ENCODE measurements at regions not wholly inside any gene's neighbourhood (a gene's known extent, or its start where the extent isn't known, plus 50 kb on each side); places are given as distances from the start of the nearest gene placed in this dataset.
A peak's percentile ranks its signal among the peaks of the same experiment; 100 is the strongest.
"Not testable (repeated sequence)": the region's sequence is repeated elsewhere in the genome, so short reads cannot be mapped to it uniquely, and the experiment has no call there.

GRCh38 chr17:77085926-77086432 lies 54.8 kb upstream of the SEC14L1 start:
- peak; percentile 80 for DNase-seq (ENCODE audit: low spot score)

- DNase-seq (ENCODE audit: low spot score): peak; percentile 84
These were observed 54.2 kb upstream of the SEC14L1 start for GRCh38 chr17:77086433-77087010.

- DNase-seq (ENCODE audit: low spot score): no peak
These were observed 52.9 kb upstream of the SEC14L1 start for GRCh38 chr17:77087650-77088454.

- DNase-seq (ENCODE audit: low spot score): peak; percentile 99
These were observed 52.2 kb upstream of the SEC14L1 start for GRCh38 chr17:77088455-77089123.

GRCh38 chr17:77089124-77089490 lies 51.7 kb upstream of the SEC14L1 start:
- DNase-seq (ENCODE audit: low spot score): no peak

DNA sequence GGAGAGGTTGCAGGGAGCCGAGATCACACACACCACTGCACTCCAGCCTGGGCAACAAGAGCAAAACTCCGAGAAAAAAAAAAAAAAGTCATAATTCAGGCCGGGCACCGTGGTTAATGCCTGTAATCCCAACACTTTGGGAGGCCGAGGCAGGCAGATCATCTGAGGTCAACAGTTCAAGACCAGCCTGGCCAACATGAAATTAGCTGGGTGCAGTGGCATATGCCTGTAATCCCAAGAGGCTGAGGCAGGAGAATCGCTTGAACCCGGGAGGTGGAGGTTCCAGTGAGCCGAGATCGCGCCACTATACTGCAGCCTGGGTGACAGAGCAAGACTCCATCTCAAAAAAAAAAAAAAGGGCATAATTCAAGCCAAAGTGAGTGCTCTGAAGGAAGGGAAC lies 50.8 kb upstream of the SEC14L1 start:
- DNase-seq (ENCODE audit: low spot score): not testable (repeated sequence)

GRCh38 chr17:77090476-77090875 lies 50.3 kb upstream of the SEC14L1 start:
- DNase-seq (ENCODE audit: low spot score): no peak

Small RNA genes lying in the stretch of these regions (small RNA-seq; reads per million reads assigned to genes)
- gene RF00017 (0 reads per million in 2 experiments), gene SCARNA16 (0 reads per million in 2 experiments)
